GM23338 (cell line): ENCODE measurements at regions not wholly inside any gene's neighbourhood (a gene's known extent, or its start where the extent isn't known, plus 50 kb on each side); places are given as distances from the start of the nearest gene placed in this dataset.

Experiments used
- CTCF ChIP-seq, 2 experiments: fragments of 200-600 bp in 1 of 2; sonication (generic) in 1 of 2; conservative IDR thresholded peaks; 2 replicates each; pipeline versions ENCODE4 v1.5.1 to v1.6.1; 2016 to 2017; ENCODE audit warnings: antibody characterized with exemption in 2 of 2, low read depth in 2 of 2, mild to moderate bottlenecking in 2 of 2, moderate library complexity in 1 of 2
- POLR2AphosphoS5 ChIP-seq: IDR thresholded peaks from 2 replicates; pipeline ENCODE4 v1.6.1; 2016; ENCODE audit warnings: antibody characterized with exemption, low read depth

DNA sequence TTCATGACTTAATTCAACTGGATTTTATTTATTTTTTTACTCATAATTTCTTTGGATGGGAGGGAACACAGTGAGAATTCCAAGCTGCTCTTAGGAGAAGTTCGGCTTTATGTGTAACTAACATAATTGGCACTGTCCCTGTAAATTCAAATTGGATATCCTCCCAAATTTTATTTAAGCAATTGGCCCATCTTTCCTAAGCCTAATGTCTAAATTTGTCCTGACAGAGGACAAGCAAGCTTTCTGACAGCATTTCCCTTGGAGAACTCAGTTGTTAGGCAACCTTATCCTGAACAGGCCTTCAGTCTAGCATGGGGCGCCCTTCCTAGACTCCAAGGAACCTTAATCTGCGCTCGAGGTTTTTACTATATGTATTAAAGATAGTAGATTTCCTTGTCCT lies 550.3 kb downstream of the NUF2 start:
- TF ChIP-seq CTCF (conservative IDR thresholded peaks at IDR 0.05; ENCODE audit: low read depth in 2 of 2) (no peak), POLR2AphosphoS5 (no peak)
